ENCODE measurements at regions not wholly inside any gene's neighbourhood (a gene's known extent, or its start where the extent isn't known, plus 50 kb on each side); places are given as distances from the start of the nearest gene placed in this dataset.

GRCh38 chr12:127785540-127785939 is 481.4 kb upstream of the TMEM132C start:
- TF ChIP-seq CTCF (IDR thresholded peaks at IDR 0.05; ENCODE audit: insufficient read depth, low read length, poor library complexity, severe bottlenecking) (no peak), EZH2phosphoT487 (conservative IDR thresholded peaks at IDR 0.05; ENCODE audit: low read length) (no peak)
